Breast epithelium (tissue), 4 donors: ENCODE measurements at regions not wholly inside any gene's neighbourhood (a gene's known extent, or its start where the extent isn't known, plus 50 kb on each side); places are given as distances from the start of the nearest gene placed in this dataset.

Source experiments
- DNase-seq, 2 donors: peaks; one replicate each; pipeline ENCODE4 v3.0.0-alpha.2; 2019; ENCODE audit warnings: low spot score in 2 of 2
- H3K27ac ChIP-seq, 2 donors: fragments of 200-600 bp; sonication (generic) in 1 of 2; one replicate each; pipeline ENCODE4 v1.5.1; 2016 to 2019; ENCODE audit warnings: mild to moderate bottlenecking in 1 of 2
- H3K27me3 ChIP-seq, 2 donors: fragments of 200-600 bp; sonication (generic) in 1 of 2; one replicate each; pipeline versions ENCODE4 v1.5.1 to v1.6.0; 2017 to 2019; ENCODE audit warnings: control low read depth in 1 of 2, mild to moderate bottlenecking in 1 of 2
- H3K36me3 ChIP-seq: fragments of 200-600 bp; one replicate; pipeline ENCODE4 v1.5.1; 2019
- H3K4me1 ChIP-seq, 2 donors: fragments of 200-600 bp; sonication (generic); one replicate each; pipeline ENCODE4 v1.5.1; 2016 to 2019; ENCODE audit warnings: control low read depth in 1 of 2
- H3K4me3 ChIP-seq, 3 donors: fragments of 200-600 bp; sonication (generic); 1 replicate in 2 of 3; 2 replicates in 1 of 3; pipeline ENCODE4 v1.5.1; 2016 to 2019; ENCODE audit warnings: mild to moderate bottlenecking in 3 of 3, moderate library complexity in 2 of 3
- H3K9me3 ChIP-seq, 2 donors: fragments of 200-600 bp; sonication (generic) in 1 of 2; one replicate each; pipeline ENCODE4 v1.5.1; 2016 to 2019; ENCODE audit warnings: control low read depth in 1 of 2
- CTCF ChIP-seq, 3 donors: fragments of 450-650 bp; IDR thresholded peaks; one replicate each; pipeline ENCODE4 v1.5.1; 2016 to 2017; ENCODE audit warnings: antibody characterized with exemption in 3 of 3, mild to moderate bottlenecking in 3 of 3, moderate library complexity in 3 of 3
- POLR2A ChIP-seq: fragments of 450-650 bp; IDR thresholded peaks from one replicate; pipeline ENCODE4 v1.6.1; 2016; ENCODE audit warnings: antibody characterized with exemption, mild to moderate bottlenecking, moderate library complexity
- POLR2AphosphoS5 ChIP-seq, 3 donors: sonication (generic); formaldehyde crosslinking; IDR thresholded peaks; one replicate each; pipeline ENCODE4 v1.6.1; 2017; ENCODE audit warnings: antibody characterized with exemption in 3 of 3
- intact Hi-C: fragments of 100-400 bp; cut with DNase I; formaldehyde crosslinking; loops from one replicate; pipeline ENCODE4 v1.15.1; 2023; ENCODE audit warnings: low total_unique reads

- no peaks in the 10 kb centered on the region for H3K27me3 ChIP-seq
- peak overlapping the region in 1 of 2 donors; percentile 45 for H3K27ac ChIP-seq
- intact Hi-C loops, result no loop called here
- no peaks in the 10 kb centered on the region for H3K9me3 ChIP-seq
- H3K4me1 ChIP-seq, result no peaks in the 10 kb centered on the region
- DNase-seq, result no peak
- H3K4me3 ChIP-seq, result no peak overlapping the region
- H3K36me3 ChIP-seq, result no peaks in the 10 kb centered on the region
- no peak for TF ChIP-seq CTCF (IDR thresholded peaks at IDR 0.05)
- TF ChIP-seq POLR2A, result no peak
- no peak for TF ChIP-seq POLR2AphosphoS5 (IDR thresholded peaks at IDR 0.05)
Measured at GRCh38 chr16:55964923-55965475, 89.8 kb upstream of the CES5A start.

- TF ChIP-seq POLR2AphosphoS5 (IDR thresholded peaks at IDR 0.05) (no peak), POLR2A (no peak), CTCF (IDR thresholded peaks at IDR 0.05) (no peak)
- Histone ChIP-seq H3K4me3 (no peak overlapping the region), H3K36me3 (no peaks in the 10 kb centered on the region), H3K9me3 (no peaks in the 10 kb centered on the region), H3K4me1 (no peaks in the 10 kb centered on the region), H3K27me3 (no peaks in the 10 kb centered on the region), H3K27ac (no peak overlapping the region)
- intact Hi-C loops, result no loop called here
- no peak for DNase-seq
Measured at GRCh38 chr16:55955845-55956244, 80.7 kb upstream of the CES5A start.

- Histone ChIP-seq H3K9me3 (no peaks in the 10 kb centered on the region), H3K4me1 (no peaks in the 10 kb centered on the region), H3K27me3 (no peaks in the 10 kb centered on the region), H3K27ac (no peak overlapping the region), H3K36me3 (no peaks in the 10 kb centered on the region), H3K4me3 (no peak overlapping the region)
- TF ChIP-seq POLR2A, result no peak
- no peak for TF ChIP-seq CTCF (IDR thresholded peaks at IDR 0.05)
- TF ChIP-seq POLR2AphosphoS5 (IDR thresholded peaks at IDR 0.05), result no peak
- intact Hi-C loops, result no loop called here
- DNase-seq, result no peak
Measured at GRCh38 chr16:55955424-55955823, 80.3 kb upstream of the CES5A start.

GRCh38 chr16:55954906-55955305 lies 79.7 kb upstream of the CES5A start:
- no peaks in the 10 kb centered on the region for H3K4me1 ChIP-seq
- no peak overlapping the region for H3K27ac ChIP-seq
- no peak overlapping the region for H3K4me3 ChIP-seq
- TF ChIP-seq POLR2AphosphoS5 (IDR thresholded peaks at IDR 0.05) (no peak), POLR2A (no peak), CTCF (IDR thresholded peaks at IDR 0.05) (no peak)
- H3K36me3 ChIP-seq, result no peaks in the 10 kb centered on the region
- H3K9me3 ChIP-seq, result no peaks in the 10 kb centered on the region
- intact Hi-C loops, result no loop called here
- no peak for DNase-seq
- H3K27me3 ChIP-seq, result no peaks in the 10 kb centered on the region

GRCh38 chr16:55949518-55949917 lies 74.3 kb upstream of the CES5A start:
- H3K4me3 ChIP-seq, result no peak overlapping the region
- no peaks in the 10 kb centered on the region for H3K4me1 ChIP-seq
- no peak overlapping the region for H3K27ac ChIP-seq
- no peaks in the 10 kb centered on the region for H3K27me3 ChIP-seq
- no peak for DNase-seq
- intact Hi-C loops, result loop anchor here (10.0 kb wide), 1 partner anchor 365 kb away; no protein-coding TSS in a partner anchor
- H3K9me3 ChIP-seq, result no peaks in the 10 kb centered on the region
- TF ChIP-seq POLR2AphosphoS5 (IDR thresholded peaks at IDR 0.05), result no peak
- TF ChIP-seq CTCF (IDR thresholded peaks at IDR 0.05), result no peak
- no peak for TF ChIP-seq POLR2A
- H3K36me3 ChIP-seq, result no peaks in the 10 kb centered on the region
